GM19035 (cell line): ENCODE measurements at regions not wholly inside any gene's neighbourhood (a gene's known extent, or its start where the extent isn't known, plus 50 kb on each side); places are given as distances from the start of the nearest gene placed in this dataset.

Experiments used
- ATAC-seq: cut with Tn5 transposase; IDR thresholded peaks from one replicate; pipeline ENCODE4 v1.9.1; 2021; ENCODE audit not compliant: unreplicated experiment

DNA sequence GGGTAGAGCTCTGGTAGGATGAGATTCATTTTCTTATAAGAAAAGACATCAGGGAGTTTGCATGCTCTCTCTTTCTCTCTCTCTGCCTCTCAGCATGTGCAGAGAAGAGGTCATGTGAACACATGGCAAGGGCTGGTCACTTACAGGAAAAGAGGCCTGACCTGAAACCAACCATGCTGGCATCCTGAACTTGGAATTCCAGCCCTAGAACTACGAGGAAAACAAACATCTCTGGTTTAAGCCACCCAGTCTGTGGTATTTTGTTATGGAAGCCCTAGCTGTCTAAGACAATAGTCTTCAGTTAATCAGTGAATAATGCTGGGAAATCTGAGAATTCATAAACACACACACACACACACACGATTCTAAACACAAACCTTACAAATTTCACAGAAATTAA lies 1104.2 kb upstream of the LRRN3 start:
- no peak for ATAC-seq

GRCh38 chr7:109996411-109996810 lies 1094.5 kb upstream of the LRRN3 start:
- ATAC-seq, result no peak

GRCh38 chr7:109996927-109997326 lies 1094.0 kb upstream of the LRRN3 start:
- ATAC-seq, result no peak

GRCh38 chr7:109997837-109998236 lies 1093.1 kb upstream of the LRRN3 start:
- no peak for ATAC-seq

- ATAC-seq, result no peak
Observed at GRCh38 chr7:110001254-110001938, 1089.5 kb upstream of the LRRN3 start.

DNA sequence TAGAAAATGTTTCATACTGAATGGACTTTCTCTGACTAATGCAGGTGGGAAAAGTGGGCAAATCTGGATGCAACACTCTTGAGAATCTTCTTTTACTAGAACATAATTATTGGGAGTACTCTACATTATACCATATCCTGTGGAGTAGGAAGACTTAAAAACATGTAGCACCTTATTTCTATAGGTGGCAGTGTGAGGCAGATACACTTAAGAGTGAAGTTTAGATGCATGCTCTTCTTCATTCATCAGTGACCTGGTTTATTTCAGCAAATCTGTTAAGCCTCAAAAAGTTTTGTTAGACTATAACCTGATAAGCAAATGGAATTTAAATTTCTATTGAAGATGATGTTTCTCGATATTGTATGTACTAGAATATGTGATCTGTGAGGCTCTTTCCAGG lies 1087.1 kb upstream of the LRRN3 start:
- ATAC-seq, result no peak

GRCh38 chr7:110007320-110008063 lies 1083.4 kb upstream of the LRRN3 start:
- peak; percentile 57 for ATAC-seq

- ATAC-seq, result no peak
Observed at GRCh38 chr7:110010359-110010758, 1080.6 kb upstream of the LRRN3 start.

DNA sequence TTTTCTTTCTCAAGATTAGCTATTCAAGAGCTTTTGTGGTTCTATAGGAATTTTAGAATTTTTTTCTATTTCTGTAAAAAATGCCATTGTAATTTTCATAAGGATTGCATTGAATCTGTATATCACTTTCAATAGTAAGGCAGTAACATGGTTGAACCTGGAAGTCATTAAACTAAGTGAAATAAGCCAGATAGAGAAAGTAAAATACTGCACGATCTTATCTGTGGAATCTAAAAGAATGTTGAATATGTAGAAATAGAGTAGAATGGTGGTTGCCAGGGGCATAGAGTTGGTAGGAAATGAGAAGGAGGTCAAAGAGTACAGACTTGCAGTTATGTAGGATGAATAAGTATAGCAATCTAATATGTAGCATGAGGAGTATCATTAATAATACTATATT lies 1073.5 kb upstream of the LRRN3 start:
- ATAC-seq, result no peak

DNA sequence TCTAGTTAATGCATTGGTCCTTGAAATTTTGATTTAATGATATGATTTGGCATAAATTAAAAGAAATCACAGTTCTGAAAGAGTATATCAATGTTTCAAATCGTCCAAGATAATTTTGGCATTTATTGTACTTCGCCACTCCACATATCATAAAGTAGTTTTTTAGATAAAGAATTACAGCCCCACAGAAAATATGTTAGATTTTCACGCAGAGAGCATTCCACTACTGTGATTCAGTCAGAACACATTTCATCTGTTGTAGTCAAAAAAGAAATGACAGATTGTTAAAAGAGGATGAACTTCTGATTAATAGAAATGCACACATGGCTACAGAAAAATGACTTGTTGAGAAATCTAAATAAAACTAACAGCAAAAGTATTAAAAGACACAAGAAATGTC lies 1063.5 kb upstream of the LRRN3 start:
- ATAC-seq, result no peak

DNA sequence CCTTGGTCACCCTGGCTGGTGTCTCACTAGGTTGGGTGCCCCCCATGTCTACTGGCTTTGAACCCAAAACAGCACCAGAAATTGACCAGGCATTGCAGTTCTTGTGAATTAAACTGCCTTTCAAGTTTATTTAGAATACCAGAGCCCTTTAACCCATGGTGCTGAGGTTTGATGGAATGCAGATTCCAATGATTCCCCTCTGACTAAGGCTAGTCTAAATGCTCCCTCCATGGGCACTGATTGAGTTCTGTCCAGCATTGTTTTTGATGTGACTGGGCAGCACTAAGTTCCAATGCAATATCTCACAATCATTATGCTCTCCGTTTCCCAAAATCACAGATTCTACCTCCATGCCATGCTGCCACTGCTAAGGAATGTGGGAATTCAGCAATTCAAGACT lies 1047.4 kb upstream of the LRRN3 start:
- ATAC-seq, result no peak

GRCh38 chr7:110050785-110051184 lies 1040.1 kb upstream of the LRRN3 start:
- ATAC-seq, result no peak

DNA sequence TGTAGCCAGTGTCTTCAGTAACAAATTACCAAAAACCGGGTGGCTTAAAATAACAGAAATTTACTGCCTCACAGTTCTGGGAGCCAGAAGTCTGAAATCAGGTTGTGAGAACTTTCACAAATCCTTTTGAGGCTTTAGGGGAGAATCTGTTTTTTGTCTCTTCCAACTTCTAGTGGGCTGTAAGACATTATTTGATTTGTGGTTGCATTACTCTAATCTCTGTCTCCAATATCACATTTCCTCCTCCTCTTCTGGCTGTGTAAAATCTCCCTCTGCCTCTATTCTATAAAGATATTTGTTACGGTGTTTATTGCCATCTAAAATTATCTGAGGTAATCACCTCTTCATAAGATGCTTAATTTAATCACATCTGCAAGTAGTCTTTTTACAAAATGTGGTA lies 1039.6 kb upstream of the LRRN3 start:
- no peak for ATAC-seq

DNA sequence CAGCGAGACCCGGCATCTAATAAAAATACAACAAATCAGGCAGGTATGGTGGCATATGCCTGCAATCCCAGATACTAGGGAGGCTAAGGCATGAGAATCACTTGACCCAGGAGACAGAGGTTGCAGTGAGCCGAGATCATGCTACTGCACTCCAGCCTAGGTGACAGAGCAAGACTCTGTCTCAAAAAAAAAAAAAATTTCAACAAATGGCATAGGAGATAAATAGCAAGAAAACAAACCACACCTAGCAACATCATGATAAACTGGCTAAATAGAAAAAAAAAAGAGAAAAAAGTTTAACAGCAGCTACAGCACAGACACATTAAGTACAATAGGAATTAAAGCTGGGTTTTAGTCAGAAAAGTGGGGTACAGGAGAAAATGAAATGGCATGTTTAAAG lies 1034.6 kb upstream of the LRRN3 start:
- ATAC-seq, result no peak

DNA sequence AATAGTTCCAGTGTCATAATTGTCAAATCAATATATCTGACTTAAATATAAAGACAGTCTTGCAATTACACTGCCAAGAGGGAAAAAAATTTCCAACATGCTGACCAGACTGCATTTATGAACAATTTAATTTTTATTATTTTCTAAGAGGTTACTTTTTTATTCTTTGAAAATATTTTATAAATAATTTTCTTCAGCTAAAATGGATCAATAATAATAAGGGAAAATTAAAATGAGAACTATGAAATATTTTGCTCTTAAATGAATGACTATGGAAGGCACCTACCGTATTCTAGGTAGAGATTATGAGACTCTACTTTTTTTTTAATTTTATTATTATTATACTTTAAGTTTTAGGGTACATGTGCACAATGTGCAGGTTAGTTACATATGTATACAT lies 1032.5 kb upstream of the LRRN3 start:
- no peak for ATAC-seq

DNA sequence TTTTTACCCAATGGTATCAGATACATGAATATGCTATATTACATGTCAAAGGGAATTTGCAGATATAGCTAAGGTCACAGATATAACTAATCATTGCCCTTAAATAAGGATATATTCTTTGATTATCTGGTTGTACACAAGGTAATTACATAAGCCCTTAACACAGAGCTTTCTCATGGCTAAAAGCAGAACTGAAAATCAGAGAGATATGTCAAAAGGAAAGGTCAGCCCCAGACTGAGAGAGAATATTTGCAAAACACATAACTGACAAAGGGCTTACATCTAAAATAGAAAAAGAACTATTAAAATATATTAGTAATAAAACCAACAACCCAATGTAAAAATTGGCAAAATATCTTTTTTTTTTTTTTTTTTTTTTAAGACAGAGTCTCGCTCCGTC lies 1029.5 kb upstream of the LRRN3 start:
- peak; percentile 97 for ATAC-seq

DNA sequence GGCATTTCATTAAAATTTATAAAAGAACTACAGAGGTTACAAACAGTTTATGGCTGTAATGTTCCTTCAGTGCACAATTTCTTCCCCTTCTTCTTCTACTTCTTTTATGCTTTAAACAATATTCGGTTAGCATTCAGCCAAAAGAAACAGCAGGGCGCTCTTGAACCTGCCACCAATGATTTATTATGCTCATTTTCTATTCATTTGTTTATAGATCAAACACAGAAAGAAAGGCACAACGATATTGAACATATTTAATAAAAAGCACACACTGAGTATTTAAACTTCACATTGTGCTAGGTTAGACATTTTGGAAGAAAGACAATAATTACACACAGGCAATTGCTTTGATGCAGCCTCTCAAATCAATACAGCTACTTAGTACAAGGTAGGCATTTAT lies 1025.8 kb upstream of the LRRN3 start:
- ATAC-seq, result no peak

- no peak for ATAC-seq
Observed at GRCh38 chr7:110066843-110067242, 1024.1 kb upstream of the LRRN3 start.

DNA sequence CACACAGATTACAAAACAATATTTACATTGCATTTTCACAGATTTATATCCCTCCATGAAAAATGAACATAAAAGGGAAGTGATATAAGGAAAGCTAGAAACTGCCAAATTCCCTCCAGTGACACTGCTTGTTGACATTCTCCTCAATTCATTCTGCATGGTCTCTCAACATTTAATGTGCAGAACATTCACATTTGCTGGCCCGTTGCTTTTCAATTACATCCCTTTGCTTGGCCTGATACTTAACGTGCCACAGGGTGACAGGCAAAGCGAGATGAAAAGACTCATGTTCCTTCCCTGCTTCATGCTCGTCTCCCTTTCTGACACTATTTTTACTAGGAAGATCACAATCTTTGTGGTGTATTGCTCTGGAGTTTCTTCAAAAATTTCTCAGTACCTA lies 1019.7 kb upstream of the LRRN3 start:
- ATAC-seq, result no peak

GRCh38 chr7:110075450-110075849 lies 1015.5 kb upstream of the LRRN3 start:
- ATAC-seq, result no peak

GRCh38 chr7:110076194-110076593 lies 1014.7 kb upstream of the LRRN3 start:
- no peak for ATAC-seq

- ATAC-seq, result no peak
Observed at GRCh38 chr7:110084181-110084807, 1006.6 kb upstream of the LRRN3 start.
